ENCODE measurements at regions not wholly inside any gene's neighbourhood (a gene's known extent, or its start where the extent isn't known, plus 50 kb on each side); places are given as distances from the start of the nearest gene placed in this dataset.
A peak's percentile ranks its signal among the peaks of the same experiment; 100 is the strongest.

DNA sequence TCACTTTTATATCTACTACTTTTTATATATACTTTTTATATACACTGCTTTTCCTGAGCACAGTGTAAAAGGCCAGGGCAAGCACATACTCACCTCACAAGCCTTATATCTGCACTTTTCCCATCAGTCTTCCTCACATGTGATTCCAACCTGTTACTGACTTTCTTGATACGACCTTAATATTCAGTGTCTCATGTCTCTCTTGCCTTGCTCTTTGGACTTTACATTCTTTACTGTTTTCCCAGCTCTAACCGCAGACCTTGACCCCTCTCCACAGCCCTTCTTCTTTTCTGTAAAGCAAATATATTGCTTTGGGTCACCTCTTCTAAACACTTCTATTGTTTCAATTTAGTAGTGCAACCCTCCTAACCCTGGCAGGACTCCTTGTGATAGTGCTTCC, 353.1 kb upstream of the ANO5 start:
- DNase-seq: no peak

- no peak for DNase-seq
These were observed 331.6 kb upstream of the ANO5 start for GRCh38 chr11:21861314-21861713.

GRCh38 chr11:21865541-21865940, 327.3 kb upstream of the ANO5 start:
- no peak for DNase-seq

- DNase-seq: peak; percentile 29
These were observed 326.1 kb upstream of the ANO5 start for GRCh38 chr11:21866781-21867180.

- no peak for DNase-seq
These were observed 315.7 kb upstream of the ANO5 start for GRCh38 chr11:21877151-21877550.

DNA sequence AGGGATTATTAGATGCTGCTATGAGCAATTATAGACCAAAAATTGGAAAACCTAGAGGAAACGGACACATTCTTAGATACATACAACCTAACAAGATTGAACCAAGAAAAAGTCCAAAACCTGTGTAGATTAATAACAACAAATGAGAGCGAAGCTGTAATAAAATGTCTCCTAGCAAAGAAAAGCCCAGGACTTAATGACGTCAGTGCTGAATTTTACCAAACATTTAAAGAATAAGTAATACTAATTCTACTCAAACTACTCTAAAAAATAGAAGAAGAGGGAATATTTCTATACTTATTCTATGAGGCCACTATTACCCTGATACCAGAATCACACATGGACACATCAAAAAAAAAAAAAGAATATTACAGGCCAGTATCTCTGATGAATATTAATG, 309.5 kb upstream of the ANO5 start:
- no peak for DNase-seq

DNA sequence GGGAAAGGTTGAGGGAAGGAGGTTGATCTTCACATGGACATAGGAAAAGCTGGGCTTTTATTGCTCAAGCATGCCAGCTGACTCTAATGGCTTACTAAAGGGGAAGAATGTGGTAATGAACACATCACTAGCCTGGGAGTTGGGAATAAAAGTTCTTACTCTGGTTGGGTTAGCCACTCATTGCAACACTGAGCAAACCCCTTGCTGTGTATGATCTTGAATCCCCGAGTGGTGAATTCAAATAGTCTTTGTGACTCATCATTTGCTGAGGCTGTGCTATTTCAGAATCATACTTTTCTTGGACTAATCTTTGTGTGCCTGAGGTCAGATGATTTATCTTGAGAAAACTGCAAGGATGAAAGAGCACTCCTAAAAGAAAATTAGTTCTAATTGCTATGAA, 304.1 kb upstream of the ANO5 start:
- no peak for DNase-seq

- no peak for DNase-seq
These were observed 299.9 kb upstream of the ANO5 start for GRCh38 chr11:21892736-21893564.

DNA sequence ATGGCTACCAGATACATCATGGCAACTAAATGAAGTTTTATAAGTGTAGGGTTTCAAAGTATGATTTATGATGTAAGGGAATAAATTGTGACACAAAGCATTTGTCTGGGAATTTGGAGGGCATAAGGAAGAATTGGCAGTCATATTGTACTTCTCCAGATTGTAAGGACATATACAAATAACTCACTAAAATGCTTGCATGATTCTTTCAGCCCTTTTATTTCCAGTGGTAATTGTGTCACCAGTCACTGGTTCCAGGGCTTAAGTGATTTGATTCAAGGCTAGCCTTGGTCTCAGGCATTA, 299.4 kb upstream of the ANO5 start:
- DNase-seq: no peak

DNA sequence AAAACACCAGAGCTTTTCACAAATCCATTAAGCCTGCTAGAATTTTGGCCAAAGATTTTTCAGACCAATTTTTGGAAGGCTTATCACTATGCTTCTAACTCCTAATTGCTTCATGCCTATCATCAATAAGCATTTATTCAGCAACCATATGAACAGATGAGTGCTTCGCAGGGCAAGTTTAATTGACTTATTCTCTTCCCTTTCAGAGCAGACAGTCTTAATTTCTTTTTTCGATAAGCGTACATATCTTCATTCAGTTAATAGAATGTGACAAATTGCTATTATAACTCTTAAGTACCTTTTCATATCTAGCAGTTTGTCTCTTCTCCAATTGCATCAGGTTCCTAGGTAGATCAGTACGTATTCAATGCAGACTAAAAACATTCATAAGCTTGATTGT, 298.4 kb upstream of the ANO5 start:
- no peak for DNase-seq

DNA sequence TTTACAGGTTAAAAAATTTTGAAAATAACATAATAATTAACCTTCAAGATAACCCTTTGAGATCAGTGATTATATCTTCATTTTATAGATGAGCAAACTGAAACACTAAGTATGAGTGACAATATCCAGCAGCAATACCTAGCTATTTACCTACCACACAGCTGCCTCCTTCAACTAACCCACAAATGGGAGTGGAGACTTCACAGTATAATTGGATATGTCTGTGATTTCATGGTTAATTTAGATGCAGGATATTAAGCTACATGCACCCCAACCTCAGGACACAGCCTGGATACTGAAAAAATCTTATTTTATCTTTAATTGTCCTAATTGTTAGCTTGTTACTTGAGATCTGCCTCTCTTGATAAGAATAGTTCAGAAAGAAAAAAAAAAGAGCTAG, 297.2 kb upstream of the ANO5 start:
- DNase-seq: no peak

- DNase-seq: no peak
These were observed 296.7 kb upstream of the ANO5 start for GRCh38 chr11:21896216-21896615.

GRCh38 chr11:21896746-21897602, 295.9 kb upstream of the ANO5 start:
- DNase-seq: no peak

DNA sequence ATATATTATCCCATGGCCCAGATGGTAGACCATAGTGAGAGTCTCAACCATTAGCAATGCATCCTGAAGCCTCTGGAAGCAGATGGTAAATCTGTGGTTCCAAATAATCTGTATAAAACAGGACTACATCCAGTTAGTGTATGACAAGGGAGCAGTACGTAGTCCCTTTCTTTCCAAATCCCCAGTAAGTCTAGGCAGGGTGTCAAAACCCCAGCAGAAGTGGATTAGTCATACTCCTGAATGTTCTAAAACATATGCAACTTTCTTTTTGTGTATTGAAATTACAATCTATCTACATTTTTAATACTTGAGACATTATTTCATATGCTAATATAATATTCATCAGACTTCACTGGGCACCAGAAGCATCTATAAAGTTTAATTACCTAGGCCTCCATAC, 295.1 kb upstream of the ANO5 start:
- DNase-seq: no peak

- no peak for DNase-seq
These were observed 284.7 kb upstream of the ANO5 start for GRCh38 chr11:21908211-21908610.

DNA sequence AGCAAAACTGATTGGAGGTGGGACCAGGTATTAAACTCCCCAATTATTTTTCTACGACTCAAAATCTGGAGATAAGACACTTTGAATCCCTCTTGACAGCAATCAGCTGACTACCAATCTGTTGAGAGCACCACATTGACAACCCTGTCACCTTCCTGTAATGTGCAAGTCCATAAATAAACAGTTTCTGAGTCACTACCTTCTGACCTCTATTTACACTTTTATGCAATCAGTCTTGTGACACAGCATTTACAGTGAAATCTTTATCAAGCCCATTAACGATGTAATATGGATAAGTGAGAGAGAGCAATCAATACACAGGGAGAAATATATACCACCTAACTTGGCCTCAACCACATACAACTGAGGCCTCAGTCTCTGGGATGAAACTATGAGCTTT, 283.7 kb upstream of the ANO5 start:
- DNase-seq: no peak

DNA sequence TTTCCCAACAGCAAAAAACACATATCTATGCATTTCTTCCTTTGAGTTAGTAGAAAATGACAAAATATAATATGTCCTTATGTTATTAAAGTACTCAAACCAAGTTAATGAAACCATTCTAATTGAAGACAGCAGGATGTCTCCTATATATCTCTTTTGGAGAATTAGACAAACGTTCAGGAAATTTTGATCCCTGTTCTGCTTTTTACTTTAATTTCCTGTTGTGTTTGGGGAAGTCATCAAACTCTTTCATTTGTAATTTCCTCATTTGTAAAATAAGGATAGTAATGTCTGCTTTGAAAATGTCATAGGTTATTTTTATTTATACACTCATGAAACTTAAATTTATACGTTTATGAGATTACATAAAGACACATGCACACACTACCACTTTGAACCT, 281.8 kb upstream of the ANO5 start:
- DNase-seq: no peak

- no peak for DNase-seq
These were observed 280.6 kb upstream of the ANO5 start for GRCh38 chr11:21912285-21912684.

DNA sequence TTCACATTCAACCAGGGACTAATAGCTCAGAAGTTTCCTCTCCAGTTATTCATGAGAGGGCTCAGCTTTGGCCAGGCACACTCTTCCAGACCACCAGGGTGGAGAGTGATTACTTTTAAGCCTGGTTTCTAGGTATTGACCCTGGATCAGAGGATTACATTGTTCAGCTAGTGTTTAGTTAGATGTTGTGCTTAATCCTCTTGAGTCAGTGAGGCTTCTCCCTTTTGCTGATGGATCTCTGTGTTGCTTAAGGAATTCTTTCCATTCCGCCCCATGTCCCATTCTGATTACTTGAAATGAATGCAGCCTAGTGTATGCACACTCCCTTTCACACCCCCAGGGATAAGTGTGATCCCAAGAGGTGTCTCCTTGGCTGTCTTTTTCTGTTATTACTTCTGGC, 271.7 kb upstream of the ANO5 start:
- DNase-seq: no peak

DNA sequence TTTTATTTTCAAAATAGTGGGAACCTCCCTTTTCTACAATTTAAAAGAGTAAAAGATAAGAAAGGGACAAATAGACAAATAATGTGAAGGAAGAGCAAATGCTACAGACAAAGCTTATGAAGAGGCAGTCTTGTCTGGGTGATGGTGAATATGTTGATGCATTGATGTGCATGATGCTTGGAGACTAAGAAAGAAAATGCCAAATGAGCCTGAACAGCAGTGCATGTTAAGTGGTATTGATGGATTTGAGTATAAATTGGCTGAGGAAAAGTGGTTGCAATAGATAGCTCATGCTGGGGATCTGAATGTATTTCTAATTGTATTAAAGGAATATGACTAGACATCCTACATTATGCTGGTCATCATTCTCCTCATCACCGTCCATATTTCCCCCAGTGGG, 268.6 kb upstream of the ANO5 start:
- DNase-seq: no peak

- no peak for DNase-seq
These were observed 265.3 kb upstream of the ANO5 start for GRCh38 chr11:21927628-21928027.

DNA sequence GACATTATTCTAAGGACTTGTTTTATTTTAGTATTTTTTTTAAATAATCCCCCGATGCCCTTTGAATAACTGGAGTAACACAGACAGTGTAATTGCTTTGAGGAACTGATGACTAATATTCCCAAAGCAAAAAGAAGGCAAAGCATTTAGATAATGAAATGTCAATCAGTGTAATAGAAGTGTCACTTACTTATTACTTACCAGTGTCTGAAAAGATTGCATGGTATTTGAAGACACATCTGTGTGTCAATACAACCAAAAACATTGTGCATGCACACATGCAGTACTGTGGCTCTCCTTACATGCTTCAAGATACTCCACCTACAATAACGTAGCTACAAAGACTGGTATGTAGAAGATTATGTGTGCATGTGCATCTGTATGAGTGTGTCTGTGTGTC, 264.0 kb upstream of the ANO5 start:
- DNase-seq: no peak

DNA sequence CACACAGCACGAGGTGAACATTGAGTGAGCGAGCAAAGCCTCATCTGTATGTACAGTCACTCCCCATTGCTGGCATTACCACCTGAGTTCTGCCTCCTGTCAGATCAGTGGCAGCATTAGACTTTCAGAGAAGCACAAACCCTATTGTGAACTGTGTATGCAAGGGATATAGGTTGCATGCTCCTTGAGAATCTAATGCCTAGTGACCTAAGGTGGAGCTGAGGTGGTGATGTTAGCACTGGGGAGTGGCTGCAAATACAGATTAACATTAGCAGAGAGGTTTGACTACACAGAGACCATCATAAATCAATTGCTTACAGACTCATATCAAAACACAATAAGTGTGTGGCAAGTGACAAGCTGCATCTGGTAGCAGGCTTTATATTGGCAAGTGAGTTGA, 262.5 kb upstream of the ANO5 start:
- no peak for DNase-seq

- DNase-seq: no peak
These were observed 261.3 kb upstream of the ANO5 start for GRCh38 chr11:21931436-21932101.

All from SHP77 treated with DMSO at 0.1 percent for 48 hours (cell line).